ENCODE measurements at regions not wholly inside any gene's neighbourhood (a gene's known extent, or its start where the extent isn't known, plus 50 kb on each side); places are given as distances from the start of the nearest gene placed in this dataset.

- TF ChIP-seq ZNF274 (IDR thresholded peaks at IDR 0.05; ENCODE audit: low read depth, low read length), result no peak
- no peak for TF ChIP-seq SUZ12 (IDR thresholded peaks at IDR 0.05; ENCODE audit: extremely low read depth, insufficient read depth, insufficient read length)
- TF ChIP-seq YY1 (IDR thresholded peaks at IDR 0.05; ENCODE audit: insufficient read depth, insufficient read length), result no peak
Measured at GRCh38 chr16:87202346-87202745, 114.8 kb downstream of the C16orf95 start.
